ENCODE measurements at regions not wholly inside any gene's neighbourhood (a gene's known extent, or its start where the extent isn't known, plus 50 kb on each side); places are given as distances from the start of the nearest gene placed in this dataset.

DNA sequence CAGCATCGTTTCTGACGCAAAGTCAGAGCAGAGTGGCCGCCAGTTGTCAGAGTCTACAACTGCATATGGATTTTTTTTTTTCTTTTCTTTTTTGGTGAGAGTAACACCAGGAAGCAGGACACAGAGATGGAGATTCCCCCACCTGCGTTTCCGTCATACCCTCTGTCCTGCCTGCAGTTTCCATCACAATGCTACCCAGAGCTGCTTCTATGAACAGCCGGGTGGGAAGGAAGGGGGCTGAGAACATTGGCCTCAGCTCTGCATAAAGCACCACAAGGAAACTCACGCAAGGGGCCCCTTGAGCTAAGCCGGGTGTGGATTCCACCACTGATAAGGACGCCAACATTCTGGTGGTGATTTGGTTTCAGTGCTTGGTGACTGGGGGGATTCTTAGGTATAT lies 183.5 kb upstream of the AFDN start:
- DNase-seq, result no peak

- DNase-seq, result no peak
Observed at GRCh38 chr6:167643716-167644115, 183.0 kb upstream of the AFDN start.

GRCh38 chr6:167644412-167645132 lies 182.1 kb upstream of the AFDN start:
- no peak for DNase-seq

DNA sequence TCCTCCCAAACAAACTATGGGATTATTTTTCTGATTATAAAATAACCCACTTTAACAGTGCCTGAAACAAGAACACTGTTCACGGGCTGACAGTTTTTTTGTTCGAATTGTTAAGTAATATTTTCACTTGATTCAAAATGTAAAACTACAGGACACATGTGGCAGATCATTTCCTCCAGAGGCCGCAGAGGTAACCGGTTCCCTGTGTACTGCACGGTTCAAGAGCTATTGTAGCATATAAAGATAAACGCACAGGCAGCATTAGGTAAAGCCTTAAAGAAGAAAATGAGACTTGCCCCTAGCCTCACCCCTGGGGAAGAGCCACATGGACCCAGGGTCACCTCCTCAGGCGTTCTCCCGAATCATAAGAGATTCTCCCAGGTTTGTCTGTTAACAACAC lies 181.3 kb upstream of the AFDN start:
- no peak for DNase-seq

DNA sequence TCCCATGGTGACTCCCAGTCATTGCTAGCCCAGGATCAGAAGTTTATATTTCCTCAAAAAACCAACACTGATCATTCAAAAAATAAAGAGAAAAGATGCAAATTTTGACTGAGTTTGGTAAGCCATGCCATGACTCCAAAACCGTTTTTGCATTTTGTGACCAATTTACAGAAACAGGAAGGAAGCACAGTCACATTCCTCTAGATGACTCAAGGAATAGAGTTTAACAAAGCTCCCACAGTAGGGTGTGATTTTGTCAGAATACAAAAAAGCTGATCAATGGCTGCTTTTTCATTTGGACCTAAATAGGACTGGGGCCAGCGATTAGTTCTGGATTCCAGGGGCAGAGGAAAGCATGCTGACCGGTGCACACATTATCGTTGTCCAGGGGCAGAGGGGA lies 179.4 kb upstream of the AFDN start:
- DNase-seq, result no peak

DNA sequence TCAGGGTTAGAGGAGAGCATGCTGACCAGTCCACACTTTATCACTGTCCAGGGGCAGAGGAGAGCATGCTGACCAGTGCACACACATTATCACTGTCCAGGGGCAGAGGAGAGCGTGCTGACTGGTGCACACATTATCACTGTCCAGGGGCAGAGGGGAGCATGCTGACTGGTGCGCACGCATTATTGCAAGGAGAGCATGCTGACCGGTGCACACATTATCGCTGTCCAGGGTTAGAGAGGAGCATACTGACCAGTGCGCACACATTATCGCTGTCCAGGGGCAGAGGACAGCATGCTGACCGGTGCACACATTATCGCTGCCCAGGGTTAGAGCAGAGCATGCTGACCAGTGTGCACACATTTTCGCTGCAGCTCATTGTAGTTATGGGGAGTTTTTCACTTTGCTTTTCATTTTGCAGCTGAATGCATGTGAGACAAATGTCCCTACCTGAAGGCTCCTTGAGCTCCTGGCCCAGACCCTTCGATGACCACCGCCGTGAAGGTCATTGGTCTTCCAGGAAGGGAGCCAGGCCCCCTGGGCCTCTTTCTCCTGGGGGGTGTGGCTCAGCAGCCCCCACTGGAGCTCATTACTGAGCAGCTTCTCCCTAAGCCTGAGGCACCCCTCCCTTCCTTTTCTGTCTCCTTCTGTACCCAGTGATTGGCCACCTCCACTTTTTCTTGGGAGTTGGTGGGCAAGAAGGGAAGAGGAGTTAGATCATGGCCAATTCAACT lies 178.8 kb upstream of the AFDN start:
- no peak for DNase-seq

DNA sequence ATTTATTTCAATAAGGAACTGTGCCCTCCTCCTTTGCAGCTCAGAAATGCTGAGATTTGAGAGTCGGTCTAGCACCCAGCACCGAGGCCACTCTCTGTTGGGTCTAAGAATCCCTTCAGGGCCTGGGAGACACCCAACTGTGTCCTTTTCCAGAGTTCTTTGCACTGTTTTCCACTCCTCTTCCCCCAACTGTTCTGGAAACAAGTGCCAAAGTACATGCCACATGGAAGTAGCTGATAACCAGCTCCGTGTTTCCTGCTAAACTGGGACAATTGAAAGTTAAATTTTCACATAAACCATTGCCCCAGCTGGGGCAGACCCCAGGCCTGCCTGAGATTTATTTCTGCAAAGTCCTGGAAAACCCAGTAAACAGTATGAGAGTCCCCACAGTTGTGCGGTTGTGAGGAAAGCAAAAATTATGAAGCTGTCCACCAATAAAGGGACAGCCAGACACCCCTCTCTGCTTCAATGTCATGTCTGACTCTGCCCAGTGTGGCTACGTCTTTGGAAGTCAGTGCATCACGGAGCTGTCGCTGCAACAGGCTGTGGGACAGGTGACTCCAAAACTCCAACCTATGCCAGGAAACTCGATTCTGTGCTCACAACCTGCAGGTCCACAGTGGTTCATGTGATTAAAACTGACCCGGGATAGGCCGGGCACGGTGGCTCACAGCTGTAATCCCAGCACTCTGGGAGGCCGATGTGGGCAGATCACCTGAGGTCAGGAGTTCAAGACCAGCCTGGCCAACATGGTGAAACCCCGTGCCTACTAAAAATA lies 178.0 kb upstream of the AFDN start:
- DNase-seq, result no peak

- no peak for DNase-seq
Observed at GRCh38 chr6:167649476-167649875, 177.2 kb upstream of the AFDN start.

- no peak for DNase-seq
Observed at GRCh38 chr6:167650730-167651317, 175.9 kb upstream of the AFDN start.

DNA sequence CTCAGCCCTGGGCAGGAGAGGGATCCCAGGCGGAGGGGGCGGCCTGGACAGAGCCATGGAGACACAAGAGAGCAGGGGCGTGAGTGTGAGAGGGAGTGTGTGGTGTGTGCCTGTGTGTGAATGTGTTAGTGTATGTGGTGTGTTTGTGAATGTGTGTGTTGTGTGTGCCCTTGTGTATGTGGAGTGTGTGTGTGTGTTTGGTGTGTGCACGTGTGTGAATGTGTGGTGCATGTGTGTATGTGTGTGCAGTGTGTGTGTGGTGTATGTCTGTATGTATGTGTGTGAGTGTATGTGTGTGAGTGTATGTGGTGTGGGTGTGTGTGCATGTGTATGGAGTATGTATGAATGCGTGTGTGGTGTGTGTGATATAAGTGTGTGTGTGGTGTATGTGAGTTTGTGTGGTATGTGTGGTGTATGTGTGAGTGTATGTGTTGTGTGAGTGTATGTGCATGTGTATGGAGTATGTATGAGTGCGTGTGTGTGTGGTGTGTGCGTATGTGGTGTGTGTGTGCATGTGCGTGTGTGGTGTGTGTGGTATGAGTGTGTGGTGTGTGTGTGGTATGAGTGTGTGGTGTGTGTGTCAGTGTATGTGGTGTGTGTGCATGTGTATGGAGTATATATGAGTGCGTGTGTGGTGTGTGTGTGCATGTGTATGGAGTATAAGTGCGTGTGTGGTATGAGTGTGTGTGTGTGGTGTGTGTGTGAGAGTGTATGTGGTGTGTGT lies 175.2 kb upstream of the AFDN start:
- DNase-seq, result no peak

- DNase-seq, result no peak
Observed at GRCh38 chr6:167652042-167652700, 174.5 kb upstream of the AFDN start.

GRCh38 chr6:167652701-167653095 lies 174.0 kb upstream of the AFDN start:
- no peak for DNase-seq

DNA sequence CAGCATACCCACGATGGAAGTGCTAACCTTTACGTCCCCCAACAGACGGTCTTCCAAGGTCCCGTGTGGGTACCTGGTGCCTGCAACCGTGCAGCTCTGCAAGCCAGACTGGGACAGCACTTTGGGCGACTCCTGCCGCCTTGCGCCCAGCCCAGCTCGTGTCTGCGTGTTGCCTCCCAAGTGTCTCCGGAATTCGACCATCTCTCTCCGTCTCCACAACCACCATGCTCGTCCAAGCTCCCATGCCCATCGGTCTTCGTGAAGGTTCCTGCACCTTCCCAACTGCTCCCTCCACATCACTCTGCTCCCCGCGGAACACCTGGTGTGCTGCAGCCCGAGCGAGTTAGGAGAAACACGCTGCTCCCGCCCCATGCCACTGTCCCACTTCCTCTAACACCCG lies 173.2 kb upstream of the AFDN start:
- DNase-seq, result no peak

DNA sequence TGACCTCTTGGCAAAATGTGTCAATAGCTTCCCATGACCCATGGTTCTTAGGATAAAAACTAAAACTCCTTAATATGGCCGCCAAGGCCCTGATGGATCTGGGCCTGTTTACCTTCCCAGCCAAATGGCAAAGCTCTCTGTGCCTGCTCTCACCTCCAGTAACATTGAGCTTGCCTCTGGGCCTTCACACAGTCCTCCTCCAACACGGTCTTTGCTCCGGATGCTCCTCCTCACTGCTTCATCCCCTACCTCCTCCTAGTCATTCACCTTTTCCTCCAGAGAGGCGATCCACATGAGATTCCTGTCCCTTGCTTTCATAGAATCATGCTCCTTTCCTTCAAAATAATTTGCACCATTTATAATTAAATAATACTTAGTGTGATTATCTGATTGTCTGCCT lies 172.3 kb upstream of the AFDN start:
- no peak for DNase-seq

- DNase-seq, result no peak
Observed at GRCh38 chr6:167655174-167655821, 171.4 kb upstream of the AFDN start.

GRCh38 chr6:167658106-167658505 lies 168.6 kb upstream of the AFDN start:
- DNase-seq, result no peak

DNA sequence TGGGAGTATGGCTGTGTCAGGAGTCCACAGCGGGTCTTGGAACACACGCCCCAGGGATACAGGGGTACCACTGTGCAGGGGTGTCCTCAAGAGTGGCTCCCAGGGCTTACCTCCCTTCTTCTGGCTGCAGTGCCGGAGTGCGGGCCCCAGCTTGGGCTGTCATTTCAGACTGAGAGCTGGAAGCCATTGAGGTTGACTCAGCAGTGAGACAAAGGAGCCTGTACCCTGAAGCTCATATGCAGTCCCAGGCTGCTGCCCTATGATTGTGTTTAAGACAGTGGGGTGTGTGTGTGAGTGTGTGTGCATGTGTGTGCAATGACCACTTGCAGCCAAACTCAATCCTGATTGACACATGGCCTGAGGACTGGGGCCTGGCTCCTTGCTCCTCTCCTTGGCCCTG lies 167.7 kb upstream of the AFDN start:
- DNase-seq, result no peak

DNA sequence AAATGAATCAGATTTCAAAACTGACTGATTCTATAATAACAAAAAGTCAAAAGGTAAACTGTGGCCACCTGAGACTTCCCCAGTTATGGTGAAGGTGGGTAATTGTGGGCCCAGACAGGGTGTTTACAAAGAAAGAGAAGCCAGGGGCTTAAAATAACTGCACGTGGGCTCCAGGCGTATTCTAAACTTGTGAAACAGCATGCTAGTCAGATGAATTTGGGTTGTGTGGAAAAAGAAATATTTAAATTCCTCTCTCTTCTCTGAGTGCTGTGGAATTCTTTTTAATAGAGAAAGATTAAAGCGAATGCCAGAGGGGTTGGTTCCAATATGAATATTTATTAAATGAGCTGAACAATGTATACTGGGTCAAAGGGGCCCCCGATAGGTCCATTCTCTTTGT lies 166.3 kb upstream of the AFDN start:
- no peak for DNase-seq

- DNase-seq, result no peak
Observed at GRCh38 chr6:167660944-167661551, 165.7 kb upstream of the AFDN start.

- DNase-seq, result no peak
Observed at GRCh38 chr6:167661552-167662044, 165.1 kb upstream of the AFDN start.
